GM12891 (cell line): ENCODE measurements at regions not wholly inside any gene's neighbourhood (a gene's known extent, or its start where the extent isn't known, plus 50 kb on each side); places are given as distances from the start of the nearest gene placed in this dataset.

Experiments used
- DNase-seq: peaks from one replicate; pipeline ENCODE4 v3.0.0; 2011; ENCODE audit warnings: low spot score; ENCODE audit not compliant: insufficient read length
- FAIRE-seq: peaks from 2 replicates; lab custom pipeline; 2011; peaks lifted over from hg19 to GRCh38; lab: Jason Lieb, UNC
- PAX5 ChIP-seq: IDR thresholded peaks from 2 replicates; pipeline ENCODE4 v1.6.1; 2011; ENCODE audit warnings: low read length, moderate library complexity, mild to moderate bottlenecking; ENCODE audit not compliant: insufficient read depth, severe bottlenecking
- POLR2A ChIP-seq: IDR thresholded peaks from 2 replicates; pipeline ENCODE4 v1.6.1; 2011; ENCODE audit warnings: low read depth, low read length, control low read depth
- POLR2AphosphoS5 ChIP-seq: IDR thresholded peaks from 2 replicates; pipeline ENCODE4 v1.6.1; 2011; ENCODE audit warnings: low read depth, low read length, control low read depth
- POU2F2 ChIP-seq: IDR thresholded peaks from 2 replicates; pipeline ENCODE4 v1.6.1; 2011; ENCODE audit warnings: low read depth, mild to moderate bottlenecking, control low read depth, low read length, moderate library complexity
- SPI1 ChIP-seq: IDR thresholded peaks from 2 replicates; pipeline ENCODE4 v1.6.1; 2011; ENCODE audit warnings: low read depth, low read length, control low read depth
- TAF1 ChIP-seq: IDR thresholded peaks from 2 replicates; pipeline ENCODE4 v1.6.1; 2011; ENCODE audit warnings: low read depth, low read length, control low read depth

DNA sequence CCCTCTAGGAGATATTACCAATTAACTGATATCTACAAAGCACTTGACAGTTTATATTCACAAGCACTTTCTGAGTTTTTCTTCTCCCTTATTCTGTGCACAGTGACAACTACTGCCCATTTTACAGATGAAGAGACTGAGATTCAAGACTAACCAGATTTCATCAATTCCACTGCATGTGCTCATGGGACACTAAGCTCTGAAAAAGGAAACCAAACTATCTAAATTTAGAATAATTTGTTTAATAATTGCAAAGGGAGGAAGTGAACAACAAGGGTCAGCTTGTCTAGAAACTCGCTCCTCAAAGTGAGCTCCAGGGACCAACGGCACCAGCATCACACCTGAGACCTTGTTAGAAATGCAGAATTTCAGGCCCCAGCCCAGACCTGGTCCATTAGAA is 50.8 kb upstream of the MYLIP start:
- FAIRE-seq: peak; percentile 72
- TF ChIP-seq POU2F2 (no peak), POLR2A (no peak), SPI1 (peak; percentile 76)
- no peak for DNase-seq

DNA sequence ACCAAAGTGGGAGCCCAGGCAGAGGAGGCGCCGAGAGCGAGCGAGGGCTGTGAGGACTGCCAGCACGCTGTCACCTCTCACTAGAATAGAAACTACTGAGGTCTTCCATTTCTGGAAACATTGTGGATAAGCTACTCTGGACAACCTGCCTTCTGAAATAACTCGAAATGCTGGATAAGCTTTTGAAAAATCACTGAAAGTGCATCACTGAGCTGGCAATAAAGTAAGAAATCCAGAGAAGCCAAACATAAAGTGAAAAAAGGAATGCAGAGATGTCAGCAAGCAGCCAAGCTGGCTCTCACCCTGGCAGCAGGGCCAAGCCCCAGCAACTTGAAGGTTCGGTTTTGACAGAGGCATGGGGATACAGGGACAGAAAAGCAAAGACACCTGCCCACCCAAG is 59.2 kb upstream of the MYLIP start:
- TF ChIP-seq POU2F2 (no peak), TAF1 (no peak), SPI1 (no peak), POLR2AphosphoS5 (no peak), PAX5 (no peak), POLR2A (no peak)
- FAIRE-seq: no peak

DNA sequence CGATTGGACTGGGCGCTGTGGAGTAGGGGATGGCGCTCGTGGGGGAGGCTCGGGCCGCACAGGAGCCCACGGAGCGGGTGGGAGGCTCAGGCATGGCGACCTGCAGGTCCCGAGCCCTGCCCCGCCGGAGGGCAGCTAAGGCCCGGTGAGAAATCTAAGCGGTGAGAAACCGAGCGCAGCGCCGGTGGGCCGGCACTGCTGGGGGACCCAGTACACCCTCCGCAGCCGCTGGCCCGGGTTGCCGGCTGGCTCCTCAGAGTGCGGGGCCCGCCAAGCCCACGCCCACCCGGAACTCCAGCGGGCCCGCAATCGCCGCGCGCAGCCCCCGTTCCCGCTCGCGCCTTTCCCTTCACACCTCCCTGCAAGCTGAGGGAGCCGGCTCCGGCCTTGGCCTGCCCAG is 59.7 kb upstream of the MYLIP start:
- no peak for FAIRE-seq
- TF ChIP-seq SPI1: no peak
- TF ChIP-seq POLR2A: no peak
- TF ChIP-seq POLR2AphosphoS5: no peak
- TF ChIP-seq PAX5: no peak
- no peak for TF ChIP-seq TAF1
- no peak for TF ChIP-seq POU2F2
- DNase-seq: no peak

More for the DNA sequence above, 59.2 kb upstream of the MYLIP start:
- no peak for DNase-seq

DNA sequence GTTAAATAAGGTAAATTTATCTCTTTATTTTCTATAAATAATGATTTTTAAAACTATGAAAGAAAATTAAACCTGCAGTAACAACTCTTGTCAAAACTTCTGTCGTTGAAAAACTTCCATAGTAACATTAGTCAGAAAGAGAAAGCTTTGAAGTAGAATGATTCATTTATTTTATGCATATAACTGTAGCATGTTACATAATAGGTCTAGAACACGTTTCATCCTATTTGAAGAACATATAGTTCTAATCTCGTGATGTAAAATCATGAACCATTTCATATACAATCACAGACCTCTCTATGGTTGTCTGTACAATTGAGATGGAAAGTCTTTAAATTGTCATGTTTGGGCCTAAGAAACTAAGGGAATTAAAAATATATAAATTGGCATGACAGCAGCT is 61.3 kb upstream of the MYLIP start:
- no peak for TF ChIP-seq TAF1
- no peak for TF ChIP-seq POLR2AphosphoS5
- no peak for TF ChIP-seq SPI1
- no peak for TF ChIP-seq POLR2A
- no peak for TF ChIP-seq PAX5
- TF ChIP-seq POU2F2: no peak
- FAIRE-seq (no peak), DNase-seq (no peak)

- no peak for DNase-seq
- no peak for FAIRE-seq
- TF ChIP-seq POU2F2: no peak
- no peak for TF ChIP-seq POLR2AphosphoS5
- TF ChIP-seq TAF1: no peak
- TF ChIP-seq POLR2A: no peak
- no peak for TF ChIP-seq PAX5
- no peak for TF ChIP-seq SPI1
Observed at GRCh38 chr6:16064671-16065072, 64.2 kb upstream of the MYLIP start.

GRCh38 chr6:16063580-16063979 is 65.3 kb upstream of the MYLIP start:
- FAIRE-seq: no peak
- no peak for TF ChIP-seq POLR2AphosphoS5
- no peak for TF ChIP-seq SPI1
- TF ChIP-seq PAX5: no peak
- no peak for DNase-seq

DNA sequence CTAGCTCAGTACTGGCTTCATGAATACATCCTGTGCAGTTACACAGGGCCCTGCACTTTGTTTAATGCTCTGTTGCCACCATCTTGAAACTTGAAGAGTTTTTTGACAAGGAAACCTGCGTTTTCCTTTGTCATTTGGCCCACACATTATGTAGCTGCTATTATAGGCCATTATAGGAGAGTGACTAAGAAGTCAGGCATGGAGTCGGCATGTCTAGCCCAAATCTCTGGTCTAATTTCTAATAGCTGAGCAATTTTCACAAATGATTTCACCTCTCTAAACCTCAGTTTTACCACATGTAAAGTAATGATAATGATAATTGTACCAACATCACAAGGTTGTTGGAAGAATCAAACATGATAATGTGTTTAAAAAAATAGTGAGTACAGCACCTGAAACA is 67.1 kb upstream of the MYLIP start:
- no peak for FAIRE-seq
- no peak for DNase-seq
- TF ChIP-seq SPI1 (no peak), TAF1 (no peak), POU2F2 (no peak), PAX5 (no peak), POLR2AphosphoS5 (no peak), POLR2A (no peak)

DNA sequence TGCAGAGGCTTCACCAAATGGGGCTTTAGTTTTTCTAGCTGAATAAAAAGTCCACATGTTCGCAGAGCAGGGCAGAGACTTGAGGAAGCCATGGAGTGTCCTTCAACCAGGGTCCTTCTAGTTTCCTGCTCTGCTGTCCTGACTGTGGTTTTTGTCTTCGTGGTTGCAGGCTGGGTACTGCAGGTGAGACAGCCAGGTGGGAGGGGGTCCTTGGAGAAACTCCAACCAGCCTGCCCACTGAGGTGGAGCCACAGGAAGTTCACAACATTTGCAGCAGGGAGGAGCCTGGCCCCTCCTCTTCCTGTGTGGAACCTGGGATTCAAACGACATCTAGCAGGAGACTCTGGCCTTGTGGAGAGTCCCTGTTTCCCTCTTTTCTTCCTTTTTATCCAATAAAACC is 68.8 kb upstream of the MYLIP start:
- FAIRE-seq: no peak
- no peak for DNase-seq
- no peak for TF ChIP-seq POLR2AphosphoS5
- no peak for TF ChIP-seq POLR2A
- TF ChIP-seq POU2F2: no peak
- no peak for TF ChIP-seq PAX5
- TF ChIP-seq SPI1: no peak
- no peak for TF ChIP-seq TAF1

DNA sequence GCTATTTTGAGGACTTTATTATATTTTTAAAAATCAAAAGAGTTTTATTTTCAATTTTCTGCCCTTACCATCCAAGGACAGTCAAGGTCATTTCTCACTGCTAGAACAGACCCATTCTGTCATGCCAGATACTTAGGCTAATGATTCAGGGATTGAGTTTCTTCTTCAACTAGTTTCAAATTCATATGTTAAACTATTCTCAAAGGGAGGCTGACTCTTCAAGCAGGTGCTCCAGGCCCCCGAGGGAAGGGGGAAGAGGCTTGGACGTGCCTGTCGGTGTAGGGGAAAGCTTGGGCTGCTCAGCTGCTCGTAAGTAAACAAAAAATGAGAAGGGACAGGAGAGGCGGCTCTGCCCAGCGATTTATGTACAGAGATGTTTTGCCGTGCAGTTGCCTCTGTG is 69.4 kb upstream of the MYLIP start:
- DNase-seq (no peak), FAIRE-seq (no peak)
- TF ChIP-seq POU2F2 (no peak), POLR2A (no peak), SPI1 (no peak), POLR2AphosphoS5 (no peak), PAX5 (no peak), TAF1 (no peak)

DNA sequence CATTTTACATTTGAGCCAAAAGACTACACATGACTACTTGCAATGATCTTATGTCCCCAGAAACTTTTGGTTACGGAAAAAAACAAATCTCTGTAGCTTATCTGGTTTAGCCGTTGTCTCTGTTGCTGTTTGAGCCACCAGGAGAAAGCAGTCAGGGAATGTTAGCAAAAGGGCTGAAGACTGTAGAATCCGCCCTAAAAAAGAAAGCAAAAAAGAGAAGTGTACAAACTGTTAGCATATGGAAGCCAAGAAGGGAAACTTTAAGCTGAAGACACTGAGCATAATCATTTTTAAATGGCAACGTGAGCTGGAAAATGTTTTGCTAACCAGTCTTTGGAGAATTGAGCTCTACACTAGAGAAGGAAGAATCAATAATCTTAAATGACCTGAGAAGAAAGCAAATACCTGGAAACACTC is 69.9 kb upstream of the MYLIP start:
- FAIRE-seq (no peak), DNase-seq (no peak)
- TF ChIP-seq TAF1 (no peak), POLR2A (no peak), POU2F2 (no peak), SPI1 (no peak), POLR2AphosphoS5 (no peak), PAX5 (no peak)
